ENCODE measurements at regions not wholly inside any gene's neighbourhood (a gene's known extent, or its start where the extent isn't known, plus 50 kb on each side); places are given as distances from the start of the nearest gene placed in this dataset.

DNA sequence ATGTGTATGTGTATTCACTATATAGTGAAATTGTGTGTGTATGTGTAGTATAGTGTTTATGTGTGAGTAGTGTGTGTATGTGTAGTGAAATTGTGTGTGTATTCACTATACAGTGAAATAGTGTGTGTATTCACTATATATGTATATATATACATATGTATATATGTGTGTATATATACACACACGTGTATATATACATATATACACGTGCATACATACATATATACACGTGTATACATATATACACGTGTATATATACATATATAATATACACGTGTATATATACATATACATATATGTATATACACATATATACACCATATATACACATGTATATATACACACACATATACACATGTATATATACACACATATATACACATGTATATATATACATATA lies 403.6 kb upstream of the TUSC1 start (continued):
- TF ChIP-seq, protein P1, sequence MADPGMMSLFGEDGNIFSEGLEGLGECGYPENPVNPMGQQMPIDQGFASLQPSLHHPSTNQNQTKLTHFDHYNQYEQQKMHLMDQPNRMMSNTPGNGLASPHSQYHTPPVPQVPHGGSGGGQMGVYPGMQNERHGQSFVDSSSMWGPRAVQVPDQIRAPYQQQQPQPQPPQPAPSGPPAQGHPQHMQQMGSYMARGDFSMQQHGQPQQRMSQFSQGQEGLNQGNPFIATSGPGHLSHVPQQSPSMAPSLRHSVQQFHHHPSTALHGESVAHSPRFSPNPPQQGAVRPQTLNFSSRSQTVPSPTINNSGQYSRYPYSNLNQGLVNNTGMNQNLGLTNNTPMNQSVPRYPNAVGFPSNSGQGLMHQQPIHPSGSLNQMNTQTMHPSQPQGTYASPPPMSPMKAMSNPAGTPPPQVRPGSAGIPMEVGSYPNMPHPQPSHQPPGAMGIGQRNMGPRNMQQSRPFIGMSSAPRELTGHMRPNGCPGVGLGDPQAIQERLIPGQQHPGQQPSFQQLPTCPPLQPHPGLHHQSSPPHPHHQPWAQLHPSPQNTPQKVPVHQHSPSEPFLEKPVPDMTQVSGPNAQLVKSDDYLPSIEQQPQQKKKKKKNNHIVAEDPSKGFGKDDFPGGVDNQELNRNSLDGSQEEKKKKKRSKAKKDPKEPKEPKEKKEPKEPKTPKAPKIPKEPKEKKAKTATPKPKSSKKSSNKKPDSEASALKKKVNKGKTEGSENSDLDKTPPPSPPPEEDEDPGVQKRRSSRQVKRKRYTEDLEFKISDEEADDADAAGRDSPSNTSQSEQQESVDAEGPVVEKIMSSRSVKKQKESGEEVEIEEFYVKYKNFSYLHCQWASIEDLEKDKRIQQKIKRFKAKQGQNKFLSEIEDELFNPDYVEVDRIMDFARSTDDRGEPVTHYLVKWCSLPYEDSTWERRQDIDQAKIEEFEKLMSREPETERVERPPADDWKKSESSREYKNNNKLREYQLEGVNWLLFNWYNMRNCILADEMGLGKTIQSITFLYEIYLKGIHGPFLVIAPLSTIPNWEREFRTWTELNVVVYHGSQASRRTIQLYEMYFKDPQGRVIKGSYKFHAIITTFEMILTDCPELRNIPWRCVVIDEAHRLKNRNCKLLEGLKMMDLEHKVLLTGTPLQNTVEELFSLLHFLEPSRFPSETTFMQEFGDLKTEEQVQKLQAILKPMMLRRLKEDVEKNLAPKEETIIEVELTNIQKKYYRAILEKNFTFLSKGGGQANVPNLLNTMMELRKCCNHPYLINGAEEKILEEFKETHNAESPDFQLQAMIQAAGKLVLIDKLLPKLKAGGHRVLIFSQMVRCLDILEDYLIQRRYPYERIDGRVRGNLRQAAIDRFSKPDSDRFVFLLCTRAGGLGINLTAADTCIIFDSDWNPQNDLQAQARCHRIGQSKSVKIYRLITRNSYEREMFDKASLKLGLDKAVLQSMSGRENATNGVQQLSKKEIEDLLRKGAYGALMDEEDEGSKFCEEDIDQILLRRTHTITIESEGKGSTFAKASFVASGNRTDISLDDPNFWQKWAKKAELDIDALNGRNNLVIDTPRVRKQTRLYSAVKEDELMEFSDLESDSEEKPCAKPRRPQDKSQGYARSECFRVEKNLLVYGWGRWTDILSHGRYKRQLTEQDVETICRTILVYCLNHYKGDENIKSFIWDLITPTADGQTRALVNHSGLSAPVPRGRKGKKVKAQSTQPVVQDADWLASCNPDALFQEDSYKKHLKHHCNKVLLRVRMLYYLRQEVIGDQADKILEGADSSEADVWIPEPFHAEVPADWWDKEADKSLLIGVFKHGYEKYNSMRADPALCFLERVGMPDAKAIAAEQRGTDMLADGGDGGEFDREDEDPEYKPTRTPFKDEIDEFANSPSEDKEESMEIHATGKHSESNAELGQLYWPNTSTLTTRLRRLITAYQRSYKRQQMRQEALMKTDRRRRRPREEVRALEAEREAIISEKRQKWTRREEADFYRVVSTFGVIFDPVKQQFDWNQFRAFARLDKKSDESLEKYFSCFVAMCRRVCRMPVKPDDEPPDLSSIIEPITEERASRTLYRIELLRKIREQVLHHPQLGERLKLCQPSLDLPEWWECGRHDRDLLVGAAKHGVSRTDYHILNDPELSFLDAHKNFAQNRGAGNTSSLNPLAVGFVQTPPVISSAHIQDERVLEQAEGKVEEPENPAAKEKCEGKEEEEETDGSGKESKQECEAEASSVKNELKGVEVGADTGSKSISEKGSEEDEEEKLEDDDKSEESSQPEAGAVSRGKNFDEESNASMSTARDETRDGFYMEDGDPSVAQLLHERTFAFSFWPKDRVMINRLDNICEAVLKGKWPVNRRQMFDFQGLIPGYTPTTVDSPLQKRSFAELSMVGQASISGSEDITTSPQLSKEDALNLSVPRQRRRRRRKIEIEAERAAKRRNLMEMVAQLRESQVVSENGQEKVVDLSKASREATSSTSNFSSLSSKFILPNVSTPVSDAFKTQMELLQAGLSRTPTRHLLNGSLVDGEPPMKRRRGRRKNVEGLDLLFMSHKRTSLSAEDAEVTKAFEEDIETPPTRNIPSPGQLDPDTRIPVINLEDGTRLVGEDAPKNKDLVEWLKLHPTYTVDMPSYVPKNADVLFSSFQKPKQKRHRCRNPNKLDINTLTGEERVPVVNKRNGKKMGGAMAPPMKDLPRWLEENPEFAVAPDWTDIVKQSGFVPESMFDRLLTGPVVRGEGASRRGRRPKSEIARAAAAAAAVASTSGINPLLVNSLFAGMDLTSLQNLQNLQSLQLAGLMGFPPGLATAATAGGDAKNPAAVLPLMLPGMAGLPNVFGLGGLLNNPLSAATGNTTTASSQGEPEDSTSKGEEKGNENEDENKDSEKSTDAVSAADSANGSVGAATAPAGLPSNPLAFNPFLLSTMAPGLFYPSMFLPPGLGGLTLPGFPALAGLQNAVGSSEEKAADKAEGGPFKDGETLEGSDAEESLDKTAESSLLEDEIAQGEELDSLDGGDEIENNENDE (IDR thresholded peaks at IDR 0.05; ENCODE audit: insufficient replicate concordance, low read length): no peak
- TF ChIP-seq SIX5 (IDR thresholded peaks at IDR 0.05; ENCODE audit: low read depth, low read length) (no peak), SP1 (IDR thresholded peaks at IDR 0.05; ENCODE audit: low read depth, low read length) (no peak), EP300 (IDR thresholded peaks at IDR 0.05; ENCODE audit: borderline replicate concordance in 1 of 2, low read depth in 2 of 2, low read length in 2 of 2) (no peak), EZH2 (IDR thresholded peaks at IDR 0.05; ENCODE audit: low read depth, low read length, severe bottlenecking) (no peak)
